ENCODE measurements at regions not wholly inside any gene's neighbourhood (a gene's known extent, or its start where the extent isn't known, plus 50 kb on each side); places are given as distances from the start of the nearest gene placed in this dataset.

GRCh38 chr7:8988267-8988666 is 554.9 kb downstream of the NXPH1 start:
- TF ChIP-seq CTCF (IDR thresholded peaks at IDR 0.05; ENCODE audit: insufficient read depth, low read depth, low read length) (no peak), EZH2 (IDR thresholded peaks at IDR 0.05; ENCODE audit: insufficient read depth, low read length) (no peak)

All from astrocyte (in vitro differentiated cells and primary cell).